ENCODE measurements at regions not wholly inside any gene's neighbourhood (a gene's known extent, or its start where the extent isn't known, plus 50 kb on each side); places are given as distances from the start of the nearest gene placed in this dataset.

- Histone ChIP-seq H3K9me3 (no peaks in the 10 kb centered on the region), H3K27ac (no peak overlapping the region), H3K36me3 (no peaks in the 10 kb centered on the region), H3K4me1 (peaks cover 11 to 16% of the 10 kb centered on the region in 2 donors), H3K4me3 (no peak overlapping the region), H3K27me3 (no peaks in the 10 kb centered on the region)
- in situ Hi-C loops (cut with MboI; ENCODE audit: low sequenced_read_pairs in 4 of 4) = loop anchor here in 1 of 4 donors (10.0 kb wide), 1 partner anchor 59 kb away; no protein-coding TSS in a partner anchor
- TF ChIP-seq CTCF (IDR thresholded peaks at IDR 0.05 in 4 of 5, conservative IDR thresholded peaks at IDR 0.05 in 1 of 5) = no peak
- no peak for TF ChIP-seq POLR2A (IDR thresholded peaks at IDR 0.05)
- ATAC-seq (no peak), DNase-seq (no peak)
- intact Hi-C loops (cut with DNase I; ENCODE audit: low total_unique reads) = no loop called here
These were observed 79.5 kb upstream of the NFIB start for GRCh38 chr9:14393418-14393817.

GRCh38 chr9:14391620-14392019, 77.7 kb upstream of the NFIB start:
- H3K27ac ChIP-seq = no peak overlapping the region
- no peaks in the 10 kb centered on the region for H3K36me3 ChIP-seq
- DNase-seq (no peak), ATAC-seq (no peak)
- intact Hi-C loops (cut with DNase I; ENCODE audit: low total_unique reads) (no loop called here), in situ Hi-C loops (cut with MboI; ENCODE audit: low sequenced_read_pairs in 4 of 4) (loop anchor here in 1 of 4 donors (10.0 kb wide), 1 partner anchor 57 kb away; no protein-coding TSS in a partner anchor)
- no peaks in the 10 kb centered on the region for H3K27me3 ChIP-seq
- H3K4me1 ChIP-seq = peaks cover 9 to 16% of the 10 kb centered on the region in 2 donors
- H3K4me3 ChIP-seq = no peak overlapping the region
- H3K9me3 ChIP-seq = no peaks in the 10 kb centered on the region
- TF ChIP-seq CTCF (IDR thresholded peaks at IDR 0.05 in 4 of 5, conservative IDR thresholded peaks at IDR 0.05 in 1 of 5) = no peak
- TF ChIP-seq POLR2A (IDR thresholded peaks at IDR 0.05) = no peak

- intact Hi-C loops (cut with DNase I; ENCODE audit: low total_unique reads) (no loop called here), in situ Hi-C loops (cut with MboI; ENCODE audit: low sequenced_read_pairs in 4 of 4) (loop anchor here in 1 of 4 donors (10.0 kb wide), 1 partner anchor 55 kb away; no protein-coding TSS in a partner anchor)
- Histone ChIP-seq H3K27ac (no peak overlapping the region), H3K9me3 (no peaks in the 10 kb centered on the region), H3K4me1 (peaks cover 6 to 18% of the 10 kb centered on the region in 2 donors), H3K4me3 (no peak overlapping the region), H3K27me3 (no peaks in the 10 kb centered on the region), H3K36me3 (no peaks in the 10 kb centered on the region)
- no peak for TF ChIP-seq POLR2A (IDR thresholded peaks at IDR 0.05)
- no peak for TF ChIP-seq CTCF (IDR thresholded peaks at IDR 0.05 in 4 of 5, conservative IDR thresholded peaks at IDR 0.05 in 1 of 5)
- ATAC-seq = no peak
- DNase-seq = no peak
These were observed 75.7 kb upstream of the NFIB start for GRCh38 chr9:14389657-14390056.

- intact Hi-C loops (cut with DNase I; ENCODE audit: low total_unique reads) (no loop called here), in situ Hi-C loops (cut with MboI; ENCODE audit: low sequenced_read_pairs in 4 of 4) (no loop called here)
- H3K27ac ChIP-seq = no peak overlapping the region
- H3K27me3 ChIP-seq = no peaks in the 10 kb centered on the region
- no peak for ATAC-seq
- DNase-seq = no peak
- no peaks in the 10 kb centered on the region for H3K9me3 ChIP-seq
- H3K4me1 ChIP-seq = peaks cover 11 to 23% of the 10 kb centered on the region in 2 donors
- TF ChIP-seq POLR2A (IDR thresholded peaks at IDR 0.05) = no peak
- TF ChIP-seq CTCF (IDR thresholded peaks at IDR 0.05 in 4 of 5, conservative IDR thresholded peaks at IDR 0.05 in 1 of 5) = no peak
- no peaks in the 10 kb centered on the region for H3K36me3 ChIP-seq
- H3K4me3 ChIP-seq = no peak overlapping the region
These were observed 75.2 kb upstream of the NFIB start for GRCh38 chr9:14389146-14389545.

GRCh38 chr9:14383773-14384172, 69.8 kb upstream of the NFIB start:
- TF ChIP-seq CTCF (IDR thresholded peaks at IDR 0.05 in 4 of 5, conservative IDR thresholded peaks at IDR 0.05 in 1 of 5) (no peak), POLR2A (IDR thresholded peaks at IDR 0.05) (no peak)
- in situ Hi-C loops (cut with MboI; ENCODE audit: low sequenced_read_pairs in 4 of 4) = no loop called here
- intact Hi-C loops (cut with DNase I; ENCODE audit: low total_unique reads) = no loop called here
- peak overlapping the region; percentile 26 to 66 (median 52) for H3K27ac ChIP-seq
- peak overlapping the region in 2 of 4 donors; percentile 18 to 37 for H3K4me3 ChIP-seq
- no peaks in the 10 kb centered on the region for H3K9me3 ChIP-seq
- H3K36me3 ChIP-seq = no peaks in the 10 kb centered on the region
- H3K4me1 ChIP-seq = peaks cover 22 to 25% of the 10 kb centered on the region in 2 donors
- peak; percentile 26 to 33 for ATAC-seq
- H3K27me3 ChIP-seq = no peaks in the 10 kb centered on the region
- DNase-seq = no peak

Measured in gastrocnemius medialis (tissue), 4 donors.